HCT116 (cell line): ENCODE measurements at regions not wholly inside any gene's neighbourhood (a gene's known extent, or its start where the extent isn't known, plus 50 kb on each side); places are given as distances from the start of the nearest gene placed in this dataset.

Experiments used
- EZH2phosphoT487 ChIP-seq: fragments of 200-600 bp; IDR thresholded peaks from 2 replicates; pipeline ENCODE4 v1.6.1; 2018; ENCODE audit warnings: antibody characterized with exemption, borderline replicate concordance
- YY1 ChIP-seq: IDR thresholded peaks from 2 replicates; pipeline ENCODE4 v1.6.1; 2011; ENCODE audit warnings: low read length, low read depth, moderate library complexity, mild to moderate bottlenecking; ENCODE audit not compliant: insufficient replicate concordance; ENCODE audit errors: extremely low read depth

- TF ChIP-seq EZH2phosphoT487 (no peak), YY1 (no peak)
Observed at GRCh38 chr13:79011179-79011578, 352.2 kb upstream of the OBI1 start.
